K562 (cell line): ENCODE measurements at regions not wholly inside any gene's neighbourhood (a gene's known extent, or its start where the extent isn't known, plus 50 kb on each side); places are given as distances from the start of the nearest gene placed in this dataset.

Experiments used
- ATAC-seq: fragments of 200-7000 bp; cut with Tn5 transposase; 3 replicates; pipeline ENCODE4 v1.9.1; 2020; ENCODE audit warnings: moderate library complexity
- BruUV-seq: library from RNA; stranded (reverse); fragments of 400-500 nt; replicated peaks from 2 replicates; lab custom pipeline; 2021; lab: Mats Ljungman, UMichigan
- CTCF ChIA-PET: fragments of 300-600 bp; formaldehyde crosslinking; extraction: SDS; loops from one replicate; lab custom pipeline; 2021; ENCODE audit warnings: low intra/inter-chr PET ratio; lab: Yijun Ruan, JAX
- POLR2A ChIA-PET: fragments of 300-600, 350-650 bp; sonication (Branson Sonifier 250); formaldehyde crosslinking; extraction: SDS; loops from one replicate; lab custom pipeline; 2021; ENCODE audit warnings: antibody characterized with exemption, inconsistent platforms; lab: Yijun Ruan, JAX
- DNase-seq, 4 experiments: peaks; one replicate each; pipeline versions ENCODE4 v3.0.0 to v3.0.0-alpha.2; 2011 to 2018; ENCODE audit warnings: low spot score in 3 of 4, mixed read lengths in 3 of 4; ENCODE audit errors: extremely low read depth in 1 of 4
- FAIRE-seq: peaks from 2 replicates; lab custom pipeline; 2011; peaks lifted over from hg19 to GRCh38; lab: Jason Lieb, UNC
- H2AFZ ChIP-seq: 2 replicates; pipeline ENCODE4 v1.6.0; 2011; ENCODE audit warnings: low read depth, low read length, control low read depth, inconsistent platforms
- H3K27ac ChIP-seq: fragments of 200-600 bp; 3 replicates; pipeline ENCODE4 v1.8.0; 2011; ENCODE audit warnings: low read depth, mild to moderate bottlenecking, control low read depth, inconsistent platforms, low read length, moderate library complexity, mixed read lengths; ENCODE audit errors: extremely low read depth
- H3K27me3 ChIP-seq, 2 experiments: fragments of 300-600 bp in 1 of 2; 2 replicates in 1 of 2; 3 replicates in 1 of 2; pipeline versions ENCODE4 v1.6.0 to v1.8.0; 2011; ENCODE audit warnings: inconsistent platforms in 2 of 2, low read length in 2 of 2, mild to moderate bottlenecking in 1 of 2, mixed read lengths in 1 of 2, moderate library complexity in 1 of 2; ENCODE audit not compliant: control insufficient read depth in 2 of 2, insufficient read depth in 2 of 2
- H3K36me3 ChIP-seq: fragments of 300-600 bp; 3 replicates; pipeline ENCODE4 v1.8.0; 2011; ENCODE audit warnings: mild to moderate bottlenecking, low read length, inconsistent platforms; ENCODE audit not compliant: control insufficient read depth, insufficient read depth
- H3K4me1 ChIP-seq, 2 experiments: fragments of 200-600 bp in 1 of 2; replicated peaks in 1 of 2; 2 replicates in 1 of 2; 3 replicates in 1 of 2; pipeline versions ENCODE4 v1.5.1 to v1.8.0; 2011; ENCODE audit warnings: inconsistent platforms in 2 of 2, low read length in 2 of 2, mild to moderate bottlenecking in 1 of 2, mixed read lengths in 1 of 2, moderate library complexity in 1 of 2; ENCODE audit not compliant: control insufficient read depth in 2 of 2, insufficient read depth in 2 of 2
- H3K4me2 ChIP-seq: 2 replicates; pipeline ENCODE4 v1.6.1; 2011; ENCODE audit warnings: low read length, control low read depth, inconsistent platforms, mixed read lengths; ENCODE audit not compliant: insufficient read depth
- H3K4me3 ChIP-seq: fragments of 200-600 bp; sonication (generic), shearing (Covaris generic); 2 replicates; pipeline ENCODE4 v1.5.1; 2016; ENCODE audit warnings: control low read depth, inconsistent platforms
- H3K79me2 ChIP-seq: fragments of 200-600 bp; 3 replicates; pipeline ENCODE4 v1.8.0; 2011; ENCODE audit warnings: low read length, inconsistent platforms; ENCODE audit not compliant: control insufficient read depth, insufficient read depth
- H3K9ac ChIP-seq, 2 experiments: 2 replicates each; pipeline versions ENCODE4 v1.6.0 to v1.6.1; 2011; ENCODE audit warnings: low read depth in 2 of 2, low read length in 2 of 2, control low read depth in 1 of 2, inconsistent platforms in 1 of 2, mild to moderate bottlenecking in 1 of 2, mixed read lengths in 1 of 2; ENCODE audit not compliant: insufficient read depth in 1 of 2
- H3K9me1 ChIP-seq: one replicate; pipeline ENCODE4 v1.6.0; 2011; ENCODE audit warnings: inconsistent platforms, mild to moderate bottlenecking, low read length, moderate library complexity; ENCODE audit not compliant: control insufficient read depth, insufficient read depth
- H3K9me3 ChIP-seq: replicated peaks from 2 replicates; pipeline ENCODE4 v1.5.1; 2011; ENCODE audit warnings: low read depth, low read length, inconsistent platforms; ENCODE audit not compliant: control insufficient read depth, insufficient read depth
- H4K20me1 ChIP-seq: replicated peaks from 2 replicates; pipeline ENCODE4 v1.6.1; 2011; ENCODE audit warnings: low read length, inconsistent platforms, mixed read lengths; ENCODE audit not compliant: control insufficient read depth, insufficient read depth
- CEBPZ ChIP-seq: fragments of 150-350 bp; IDR thresholded peaks from 2 replicates; pipeline ENCODE4 v1.6.1; 2014; ENCODE audit warnings: low read depth, mild to moderate bottlenecking, low read length, borderline replicate concordance
- CREBBP ChIP-seq: IDR thresholded peaks from one replicate; pipeline ENCODE4 v1.6.1; 2012; ENCODE audit warnings: low read depth, mild to moderate bottlenecking, control low read depth, inconsistent platforms, low read length
- HNRNPL ChIP-seq: fragments of 200-400 bp; formaldehyde crosslinking; IDR thresholded peaks from 2 replicates; pipeline ENCODE4 v1.6.1; 2017; ENCODE audit warnings: low read depth, mild to moderate bottlenecking, low read length
- ID3 ChIP-seq, 2 experiments: fragments of 250-450 bp in 1 of 2; fragments of 450-650 bp in 1 of 2; sonication (Bioruptor Pico) in 1 of 2; IDR thresholded peaks; 2 replicates each; pipeline versions ENCODE4 v1.6.1 to v1.8.0; 2016 to 2021; ENCODE audit warnings: mild to moderate bottlenecking in 2 of 2, moderate library complexity in 2 of 2, missing compliant biosample characterization in 1 of 2, missing genetic modification characterization in 1 of 2
- IRF9 ChIP-seq: fragments of 450-650 bp; IDR thresholded peaks from 2 replicates; pipeline ENCODE4 v1.6.1; 2016; ENCODE audit warnings: missing biosample characterization, missing genetic modification characterization
- JUN ChIP-seq, 2 experiments: sonication (generic) in 1 of 2; formaldehyde crosslinking in 1 of 2; IDR thresholded peaks; 2 replicates each; pipeline versions ENCODE4 v1.6.1 to v1.8.0; 2012 to 2022; ENCODE audit warnings: borderline replicate concordance in 2 of 2, mild to moderate bottlenecking in 2 of 2, improper control_type of control experiment in 1 of 2, low read depth in 1 of 2, low read length in 1 of 2, missing genetic modification reagents in 1 of 2
- MAZ ChIP-seq, 2 experiments: fragments of 450-650 bp in 1 of 2; sonication (generic) in 1 of 2; formaldehyde crosslinking; IDR thresholded peaks in 1 of 2; conservative IDR thresholded peaks in 1 of 2; 2 replicates each; pipeline versions ENCODE4 v1.4.0 to v1.5.0; 2020; ENCODE audit warnings: mild to moderate bottlenecking in 1 of 2, missing genetic modification reagents in 1 of 2
- MBD2 ChIP-seq: sonication (generic); IDR thresholded peaks from 2 replicates; pipeline ENCODE4 v1.6.1; 2016; ENCODE audit warnings: low read depth, borderline replicate concordance
- MIER1 ChIP-seq: fragments of 450-650 bp; IDR thresholded peaks from 2 replicates; pipeline ENCODE4 v1.6.1; 2016; ENCODE audit warnings: antibody characterized with exemption, mild to moderate bottlenecking, low read depth
- PTTG1 ChIP-seq: fragments of 450-650 bp; IDR thresholded peaks from 2 replicates; pipeline ENCODE4 v1.6.1; 2016; ENCODE audit warnings: low read depth, mild to moderate bottlenecking, missing genetic modification characterization, missing compliant biosample characterization
- RAD51 ChIP-seq: fragments of 450-650 bp; IDR thresholded peaks from 2 replicates; pipeline ENCODE4 v1.7.1; 2016; ENCODE audit warnings: low read depth, mild to moderate bottlenecking, borderline replicate concordance
- RHOXF2B ChIP-seq: fragments of 250-450 bp; sonication (Bioruptor Pico); conservative IDR thresholded peaks from 2 replicates; pipeline ENCODE4 v1.5.1; 2021
- SIN3B ChIP-seq: fragments of 450-650 bp; IDR thresholded peaks from 2 replicates; pipeline ENCODE4 v1.6.1; 2017; ENCODE audit warnings: low read depth, mild to moderate bottlenecking, moderate library complexity
- SOX6 ChIP-seq: fragments of 450-650 bp; IDR thresholded peaks from 2 replicates; pipeline ENCODE4 v1.6.1; 2014; ENCODE audit warnings: mild to moderate bottlenecking
- XRCC4 ChIP-seq: IDR thresholded peaks from one replicate; pipeline ENCODE4 v1.6.1; 2011; ENCODE audit not compliant: insufficient read depth, insufficient read length; ENCODE audit errors: extremely low read depth
- ZC3H11A ChIP-seq: IDR thresholded peaks from 2 replicates; pipeline ENCODE4 v1.6.1; 2012; ENCODE audit warnings: low read depth, low read length, improper control_type of control experiment
- ZNF124 ChIP-seq: sonication (generic); formaldehyde crosslinking; IDR thresholded peaks from 2 replicates; pipeline ENCODE4 v1.8.1; 2022; ENCODE audit warnings: missing genetic modification reagents
- ZNF232 ChIP-seq: sonication (generic); formaldehyde crosslinking; IDR thresholded peaks from 2 replicates; pipeline ENCODE4 v1.8.0; 2022; ENCODE audit warnings: mild to moderate bottlenecking, missing genetic modification reagents
- WGBS: fragments of 100-300 bp; shearing (Covaris generic); methylation state at CpG from one replicate; pipeline ENCODE4 v1.1.6; 2016; ENCODE audit warnings: low coverage, mixed read lengths; ENCODE audit not compliant: insufficient coverage; ENCODE audit errors: missing lambda C conversion rate; 5-methylcytosine and 5-hydroxymethylcytosine counted together
- in situ Hi-C: fragments of 300-500 bp; cut with MboI; formaldehyde crosslinking; loops from 4 replicates; pipeline ENCODE4 v1.15.0; 2018; ENCODE audit warnings: inconsistent platforms, mixed read lengths
- intact Hi-C: fragments of 100-400 bp; cut with micrococcal nuclease; formaldehyde crosslinking; loops from 2 replicates; pipeline ENCODE4 v1.14.2; 2022

GRCh38 chr11:42112866-42113265 is 653.4 kb upstream of the LRRC4C start:
- H3K9me3 ChIP-seq, result no peaks in the 10 kb centered on the region
- no peak overlapping the region for H3K4me2 ChIP-seq
- H3K4me3 ChIP-seq, result no peak overlapping the region
- H3K9me1 ChIP-seq, result no peaks in the 10 kb centered on the region
- no peaks in the 10 kb centered on the region for H3K36me3 ChIP-seq
- no TSS peak for BruUV-seq
- CTCF ChIA-PET, result no interaction called here
- H3K27me3 ChIP-seq, result no peaks in the 10 kb centered on the region
- WGBS, result 0% methylated on average over 1 of the region's 1 CpG
- H3K9ac ChIP-seq, result no peak overlapping the region
- intact Hi-C loops (no loop called here), in situ Hi-C loops (no loop called here)
- H3K27ac ChIP-seq, result no peak overlapping the region
- no peaks in the 10 kb centered on the region for H4K20me1 ChIP-seq
- ATAC-seq (no peak), DNase-seq (no peak), FAIRE-seq (no peak)
- H2AFZ ChIP-seq, result no peak overlapping the region
- H3K4me1 ChIP-seq, result no peaks in the 10 kb centered on the region
- H3K79me2 ChIP-seq, result no peaks in the 10 kb centered on the region
- POLR2A ChIA-PET, result no interaction called here
- TF ChIP-seq ID3 (CRISPR knock-in tag; IDR thresholded peaks at IDR 0.05) (no peak), ID3 (tag; IDR thresholded peaks at IDR 0.05) (no peak), IRF9 (tag) (no peak), SIN3B (no peak), CREBBP (no peak), PTTG1 (tag) (no peak), ZNF232 (CRISPR knock-in tag) (no peak), JUN (IDR thresholded peaks at IDR 0.05; ENCODE audit: borderline replicate concordance, low read depth, low read length) (no peak), JUN (CRISPR knock-in tag; IDR thresholded peaks at IDR 0.05; ENCODE audit: borderline replicate concordance) (no peak), MAZ (CRISPR knock-in tag; conservative IDR thresholded peaks at IDR 0.05 in 1 of 2, IDR thresholded peaks at IDR 0.05 in 1 of 2) (no peak), ZNF124 (no peak), SOX6 (no peak), MIER1 (no peak), RAD51 (no peak), CEBPZ (no peak), MBD2 (no peak), HNRNPL (no peak), RHOXF2B (CRISPR knock-in tag) (no peak), ZC3H11A (no peak), XRCC4 (no peak)
